ENCODE measurements at regions not wholly inside any gene's neighbourhood (a gene's known extent, or its start where the extent isn't known, plus 50 kb on each side); places are given as distances from the start of the nearest gene placed in this dataset.

- TF ChIP-seq CTCF (IDR thresholded peaks at IDR 0.05 in 8 of 11, conservative IDR thresholded peaks at IDR 0.05 in 3 of 11) (no peak), POLR2AphosphoS5 (IDR thresholded peaks at IDR 0.05) (no peak)
Measured at GRCh38 chr1:221527302-221527701, 214.6 kb downstream of the DUSP10 start.

Measured in spleen (tissue), 7 donors.